GM12875 (cell line): ENCODE measurements at regions not wholly inside any gene's neighbourhood (a gene's known extent, or its start where the extent isn't known, plus 50 kb on each side); places are given as distances from the start of the nearest gene placed in this dataset.

Experiments used
- H3K4me3 ChIP-seq: one replicate; pipeline ENCODE4 v1.5.1; 2011; ENCODE audit warnings: low read depth, low read length, control low read depth
- TF ChIP-seq, protein P1 (sequence below): IDR thresholded peaks from 2 replicates; pipeline ENCODE4 v1.5.1; 2011; ENCODE audit warnings: low read depth, mild to moderate bottlenecking, control low read depth, inconsistent platforms, low read length, moderate library complexity, borderline replicate concordance; ENCODE audit not compliant: insufficient read depth

- no peak overlapping the region for H3K4me3 ChIP-seq
- TF ChIP-seq, protein P1, sequence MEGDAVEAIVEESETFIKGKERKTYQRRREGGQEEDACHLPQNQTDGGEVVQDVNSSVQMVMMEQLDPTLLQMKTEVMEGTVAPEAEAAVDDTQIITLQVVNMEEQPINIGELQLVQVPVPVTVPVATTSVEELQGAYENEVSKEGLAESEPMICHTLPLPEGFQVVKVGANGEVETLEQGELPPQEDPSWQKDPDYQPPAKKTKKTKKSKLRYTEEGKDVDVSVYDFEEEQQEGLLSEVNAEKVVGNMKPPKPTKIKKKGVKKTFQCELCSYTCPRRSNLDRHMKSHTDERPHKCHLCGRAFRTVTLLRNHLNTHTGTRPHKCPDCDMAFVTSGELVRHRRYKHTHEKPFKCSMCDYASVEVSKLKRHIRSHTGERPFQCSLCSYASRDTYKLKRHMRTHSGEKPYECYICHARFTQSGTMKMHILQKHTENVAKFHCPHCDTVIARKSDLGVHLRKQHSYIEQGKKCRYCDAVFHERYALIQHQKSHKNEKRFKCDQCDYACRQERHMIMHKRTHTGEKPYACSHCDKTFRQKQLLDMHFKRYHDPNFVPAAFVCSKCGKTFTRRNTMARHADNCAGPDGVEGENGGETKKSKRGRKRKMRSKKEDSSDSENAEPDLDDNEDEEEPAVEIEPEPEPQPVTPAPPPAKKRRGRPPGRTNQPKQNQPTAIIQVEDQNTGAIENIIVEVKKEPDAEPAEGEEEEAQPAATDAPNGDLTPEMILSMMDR = no peak
Measured at GRCh38 chr3:59430341-59430740, 380.5 kb upstream of the CFAP20DC start.

GRCh38 chr3:59429198-59429597 is 379.4 kb upstream of the CFAP20DC start:
- TF ChIP-seq, protein P1 = no peak

DNA sequence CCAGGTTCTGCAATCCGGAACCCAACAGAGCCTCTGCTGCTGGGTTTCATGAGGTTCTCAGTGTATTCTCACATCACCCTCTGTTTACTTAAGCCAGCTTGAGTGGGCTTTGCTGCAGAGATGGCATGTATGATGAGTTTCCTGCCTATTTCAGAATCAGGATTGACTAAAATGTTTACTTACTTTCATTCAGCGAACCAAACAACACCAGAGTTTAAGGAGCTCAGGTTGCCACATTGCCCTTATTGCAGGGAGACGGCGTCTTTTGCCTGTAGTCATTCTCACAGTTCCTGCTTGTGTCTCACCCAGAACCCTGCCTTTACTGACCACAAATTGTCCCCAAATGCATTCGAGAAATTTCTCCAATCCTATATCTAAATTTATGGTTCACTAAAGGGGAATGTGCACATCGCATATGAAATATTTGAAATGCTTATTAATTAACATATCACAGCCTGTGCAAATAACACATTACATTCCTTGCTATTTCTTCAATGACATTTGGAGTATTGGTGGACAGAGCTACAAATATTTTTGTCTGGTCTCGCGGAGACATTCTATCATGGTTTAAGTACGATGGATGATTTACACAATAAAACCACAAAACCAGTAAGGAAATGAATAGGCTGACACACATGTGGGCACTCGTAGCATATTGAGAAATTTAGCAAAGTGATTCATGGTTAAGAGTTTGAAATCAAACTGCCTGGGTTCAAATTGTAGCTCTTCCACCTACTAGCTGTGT is 377.2 kb upstream of the CFAP20DC start:
- TF ChIP-seq, protein P1 = no peak
- no peak overlapping the region for H3K4me3 ChIP-seq

More at GRCh38 chr3:59429198-59429597, 379.4 kb upstream of the CFAP20DC start:
- no peak overlapping the region for H3K4me3 ChIP-seq

DNA sequence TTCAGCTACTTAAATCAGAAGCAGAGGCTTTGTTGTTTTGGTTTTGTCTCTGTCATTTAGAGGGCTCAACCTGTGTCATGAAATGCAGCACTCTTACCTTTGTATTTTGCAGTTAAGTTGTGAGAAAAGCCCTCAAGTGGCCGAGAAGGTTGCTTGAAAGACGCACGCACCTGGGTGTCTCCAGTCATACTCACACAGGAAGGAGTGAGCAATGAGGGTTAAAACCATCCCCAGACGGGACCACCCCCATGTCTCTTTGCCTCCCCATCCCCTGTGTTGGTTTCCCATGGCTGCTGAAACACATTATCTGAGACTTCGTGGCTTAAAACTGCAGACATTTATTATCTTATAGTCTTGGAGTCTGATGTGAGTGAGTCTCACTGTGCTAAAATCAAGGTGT is 376.1 kb upstream of the CFAP20DC start:
- TF ChIP-seq, protein P1 = no peak
- H3K4me3 ChIP-seq = no peak overlapping the region

- TF ChIP-seq, protein P1 = no peak
- no peak overlapping the region for H3K4me3 ChIP-seq
Measured at GRCh38 chr3:59425371-59425770, 375.5 kb upstream of the CFAP20DC start.

DNA sequence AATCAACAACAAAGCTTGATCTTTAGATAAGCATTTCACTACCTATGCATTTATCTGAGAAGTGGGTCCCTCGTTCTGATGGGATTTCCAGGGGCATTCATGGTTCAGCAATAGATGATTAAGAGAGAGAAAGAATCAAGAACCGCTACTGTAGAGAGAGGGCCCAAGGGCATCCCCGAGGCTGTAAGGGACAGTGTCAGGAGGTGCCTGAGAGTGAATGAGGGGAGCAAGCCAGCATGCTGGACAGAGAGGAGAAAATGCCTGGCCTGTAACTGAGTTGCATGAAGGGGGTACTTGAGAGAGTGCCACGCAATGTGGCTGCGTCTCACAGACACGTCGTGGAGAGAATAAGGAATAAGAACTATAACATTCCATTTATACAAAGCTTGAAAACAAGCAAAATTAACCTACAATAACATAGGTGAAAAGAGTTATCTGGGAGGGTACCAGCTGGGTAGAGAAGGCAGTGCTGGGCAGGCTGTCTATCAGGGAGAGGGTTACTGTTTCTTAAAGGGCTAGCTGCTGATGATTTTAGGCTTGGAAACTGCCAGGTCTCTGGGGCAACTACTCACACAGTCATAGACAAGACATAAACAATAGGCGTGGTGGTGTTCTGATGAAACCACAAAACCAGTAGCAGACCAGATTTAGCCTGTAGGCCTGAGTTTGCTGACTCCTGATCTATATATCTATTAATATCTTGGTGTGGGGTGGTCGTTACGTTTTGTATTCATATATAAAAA is 374.6 kb upstream of the CFAP20DC start:
- H3K4me3 ChIP-seq = no peak overlapping the region
- TF ChIP-seq, protein P1 = no peak
